ENCODE measurements at regions not wholly inside any gene's neighbourhood (a gene's known extent, or its start where the extent isn't known, plus 50 kb on each side); places are given as distances from the start of the nearest gene placed in this dataset.

DNA sequence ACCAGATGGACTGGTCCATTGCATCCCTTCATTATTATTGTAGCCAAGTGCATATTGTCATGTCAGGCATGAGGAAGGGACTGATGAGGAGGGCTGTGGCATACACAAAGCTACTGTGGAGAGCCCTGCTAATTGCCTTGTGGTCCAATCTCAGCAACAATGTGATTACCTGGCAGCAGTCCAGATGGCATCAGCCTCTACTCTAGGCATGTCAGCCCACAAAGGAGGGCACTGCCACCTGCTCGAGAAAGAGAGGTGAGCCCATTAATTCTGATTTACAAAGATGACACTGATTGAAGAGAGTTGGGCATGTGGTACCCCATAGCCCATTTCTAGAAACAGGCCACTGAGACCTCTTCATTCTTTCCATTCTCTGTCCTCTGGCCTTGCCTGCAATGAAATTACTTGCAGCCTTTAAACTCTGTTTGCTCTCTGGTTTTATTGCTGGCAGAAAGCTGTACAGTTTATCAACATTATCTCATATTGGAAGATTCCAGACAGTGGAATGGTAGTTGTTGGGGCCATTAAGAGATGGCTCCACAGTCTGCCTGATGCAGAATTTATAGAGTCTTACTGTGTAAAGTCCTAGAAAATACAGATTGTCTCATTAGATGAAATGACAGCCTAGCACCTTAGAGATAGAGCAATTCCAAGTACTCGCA lies 307.7 kb downstream of the ARPP21 start:
- DNase-seq (ENCODE audit: low read depth) = no peak

DNA sequence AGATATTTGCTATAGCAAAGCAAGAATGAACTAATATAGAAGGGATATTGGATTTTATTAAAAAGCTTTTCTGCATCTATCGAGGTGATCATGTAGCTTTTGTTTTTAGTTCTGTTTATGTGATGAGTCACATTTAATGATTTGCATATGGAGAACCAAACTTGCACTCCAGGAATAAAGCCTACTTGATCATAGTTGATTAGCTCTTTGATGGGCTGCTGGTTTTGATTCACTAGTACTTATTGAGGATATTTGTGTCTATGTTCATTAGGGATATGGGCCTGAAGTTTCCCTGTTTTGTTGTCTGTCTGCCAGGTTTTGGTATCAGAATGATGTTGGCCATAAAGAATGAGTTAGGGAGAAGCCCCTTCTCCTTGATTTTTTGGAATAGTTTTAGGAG lies 310.7 kb downstream of the ARPP21 start:
- DNase-seq (ENCODE audit: low read depth) = no peak

DNA sequence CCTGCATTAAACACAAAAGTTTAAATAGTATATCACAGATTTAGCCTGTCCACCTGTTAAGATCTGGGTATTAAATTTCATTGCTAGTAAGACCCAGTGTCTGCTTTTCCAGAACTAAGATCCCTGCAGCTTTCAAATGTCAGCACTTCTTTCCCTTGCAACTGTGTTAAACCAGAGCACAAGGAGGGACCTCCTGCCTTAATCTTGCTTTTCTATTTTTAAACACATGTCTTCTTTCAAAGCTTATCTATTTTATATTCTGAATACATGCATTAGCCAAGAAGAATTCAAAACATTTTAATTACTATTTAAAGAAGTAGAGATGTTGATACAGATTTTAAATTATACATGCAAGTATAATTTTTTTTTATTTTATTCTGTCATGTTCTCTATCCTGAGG lies 315.1 kb downstream of the ARPP21 start:
- DNase-seq (ENCODE audit: low read depth) = no peak

DNA sequence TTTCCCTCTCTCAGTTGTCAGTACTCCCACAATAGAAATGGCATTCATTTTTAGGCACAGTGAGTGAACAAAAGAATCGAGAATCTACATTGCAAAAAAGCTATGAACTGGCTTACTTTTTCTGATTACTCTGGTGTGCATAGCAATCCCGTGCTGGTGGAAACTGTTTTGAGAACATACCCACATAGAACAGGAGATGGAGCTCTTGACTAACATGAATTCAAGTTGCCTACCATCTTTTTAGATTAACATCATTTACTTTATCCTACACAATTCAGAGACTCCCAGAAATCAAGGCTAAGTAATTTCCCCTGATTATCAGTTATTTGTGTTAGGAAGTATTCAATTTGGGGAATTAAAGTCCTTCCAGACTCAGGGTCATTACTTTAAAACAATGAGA lies 326.6 kb downstream of the ARPP21 start:
- DNase-seq (ENCODE audit: low read depth) = no peak

DNA sequence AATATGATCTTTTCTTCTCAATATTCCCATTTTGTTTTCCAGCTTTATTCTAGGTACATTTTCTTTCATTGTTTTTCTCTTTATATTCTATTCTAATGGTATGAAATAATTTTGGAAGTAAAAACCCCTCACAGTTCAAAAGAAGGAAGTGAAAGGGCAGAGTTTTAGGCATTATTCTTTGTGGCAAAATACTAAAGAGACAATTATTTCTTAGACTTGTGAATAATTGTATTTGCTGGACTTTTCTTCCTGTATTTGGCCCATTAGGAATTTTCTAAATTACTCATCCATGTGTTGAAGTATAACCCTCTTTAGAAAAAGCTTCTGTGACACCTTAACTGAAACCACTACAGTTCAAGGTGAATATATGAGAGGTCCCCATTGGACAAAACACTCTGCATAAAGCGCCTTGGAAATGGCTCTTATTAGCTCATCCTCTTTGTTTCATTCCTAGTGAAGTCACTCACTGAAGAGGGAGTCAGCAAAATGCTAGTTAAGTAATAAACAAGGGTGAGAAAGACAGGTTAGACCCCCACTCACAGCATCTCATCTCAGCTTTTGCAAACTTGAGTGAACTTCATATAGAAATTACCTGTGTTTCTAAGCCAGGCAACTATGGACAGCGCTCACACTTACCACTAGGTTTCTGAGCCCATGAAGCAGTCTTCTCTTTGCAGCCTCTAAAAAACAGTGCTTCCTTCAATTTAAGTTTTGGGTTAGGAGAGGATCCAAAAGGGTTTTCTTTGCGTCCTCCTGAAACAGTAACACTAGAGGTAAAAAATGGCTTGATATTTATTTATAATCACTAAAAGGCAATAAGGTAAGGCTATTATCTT lies 327.5 kb downstream of the ARPP21 start:
- no peak for DNase-seq (ENCODE audit: low read depth)

DNA sequence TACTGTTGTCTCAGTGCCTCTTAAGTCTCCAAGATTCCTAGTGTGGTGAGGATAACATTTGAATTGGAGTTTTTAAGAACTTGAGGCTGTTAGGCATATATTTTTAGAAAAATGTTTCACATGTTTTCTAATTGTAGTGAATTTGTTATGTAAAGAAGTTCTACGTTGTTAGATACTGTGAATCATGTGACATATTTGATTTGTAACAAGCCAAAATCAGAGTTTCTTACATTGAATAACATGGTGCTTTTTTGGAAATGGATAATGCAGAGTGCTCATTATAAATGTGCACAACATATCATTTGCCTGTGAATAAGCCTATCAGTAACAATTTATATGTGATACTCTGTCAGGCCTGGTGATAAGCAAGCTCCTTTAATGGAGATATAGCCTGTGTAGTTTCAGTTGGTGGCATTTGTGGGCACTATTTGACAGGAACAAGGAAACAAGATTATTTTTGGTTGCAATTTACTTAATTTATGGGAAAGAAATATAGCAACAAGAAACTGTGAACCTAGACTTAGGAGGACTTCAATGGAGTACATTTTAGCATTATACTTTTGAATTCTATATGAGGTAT lies 328.8 kb downstream of the ARPP21 start:
- no peak for DNase-seq (ENCODE audit: low read depth)

DNA sequence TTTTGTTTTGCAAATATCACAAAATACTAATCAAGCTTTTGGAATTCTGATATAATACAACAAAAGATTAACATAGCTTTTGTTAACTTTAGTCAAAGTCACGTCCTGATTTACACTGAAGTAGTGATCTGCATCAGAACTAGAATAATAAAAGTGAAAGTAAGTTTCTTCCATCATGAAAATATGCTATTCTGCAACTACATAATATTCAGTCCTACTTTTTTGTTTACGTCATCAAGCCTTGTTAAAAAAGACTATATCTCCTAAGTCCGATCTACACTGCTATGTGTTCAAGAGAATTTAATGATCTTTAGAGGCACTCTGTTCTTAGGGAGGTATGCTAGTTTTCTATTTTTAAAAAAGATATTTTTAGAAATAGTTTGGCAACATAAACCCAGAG lies 330.1 kb downstream of the ARPP21 start:
- DNase-seq (ENCODE audit: low read depth) = no peak

DNA sequence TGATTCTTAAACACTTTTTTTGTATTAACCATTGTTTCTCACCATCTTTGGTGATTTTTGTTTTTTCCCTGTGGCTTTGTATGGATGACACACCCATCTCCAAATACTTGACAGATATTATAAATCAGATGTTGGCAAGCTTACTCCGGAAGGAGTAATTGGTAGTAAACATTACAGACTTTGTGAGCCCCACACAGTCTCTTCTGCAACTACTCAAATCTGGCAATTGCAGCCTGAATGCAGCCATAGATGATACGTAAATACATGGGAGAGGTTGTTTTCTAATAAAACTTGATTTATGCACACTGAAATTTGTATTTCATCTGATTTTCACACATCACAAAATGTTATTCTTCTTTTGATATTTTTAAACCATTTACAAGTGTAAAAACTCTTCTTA lies 331.5 kb downstream of the ARPP21 start:
- DNase-seq (ENCODE audit: low read depth) = no peak

DNA sequence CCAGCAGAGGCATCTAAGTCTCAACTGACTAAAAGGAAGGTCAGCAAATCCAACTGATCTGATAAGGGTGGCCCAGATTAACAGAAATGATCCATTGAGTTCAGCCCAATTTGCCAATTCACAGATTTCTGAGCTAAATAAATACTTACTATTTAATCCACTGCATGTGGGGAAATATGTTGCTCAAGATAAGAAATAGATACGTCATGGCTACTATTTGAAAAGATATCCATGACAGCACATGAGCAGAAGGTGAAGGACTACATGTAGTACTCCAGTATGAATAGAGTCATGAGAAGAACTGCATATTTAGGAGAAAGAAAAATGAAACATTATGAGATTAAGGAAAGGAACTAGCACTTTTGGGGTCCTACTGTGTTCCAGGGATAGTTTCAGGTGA lies 332.4 kb downstream of the ARPP21 start:
- no peak for DNase-seq (ENCODE audit: low read depth)

DNA sequence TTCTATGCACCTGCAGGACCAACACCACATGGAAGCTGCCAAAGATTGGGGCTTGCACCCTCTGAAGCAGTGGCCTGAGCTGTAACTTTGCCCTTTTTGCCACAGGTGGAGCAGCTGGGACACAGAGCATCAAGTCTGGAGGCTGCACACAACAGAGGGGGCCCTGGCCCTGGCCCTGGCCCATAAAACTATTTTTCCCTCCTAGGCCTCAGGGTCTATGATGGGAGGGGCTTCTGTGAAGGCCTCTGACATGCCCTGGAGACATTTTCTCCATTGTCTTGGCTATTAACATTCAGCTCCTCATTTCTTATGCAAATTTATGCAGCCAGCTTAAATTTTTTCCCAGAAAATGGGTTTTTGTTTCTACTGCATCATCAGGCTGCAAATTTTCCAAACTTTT lies 335.5 kb downstream of the ARPP21 start:
- DNase-seq (ENCODE audit: low read depth) = no peak

DNA sequence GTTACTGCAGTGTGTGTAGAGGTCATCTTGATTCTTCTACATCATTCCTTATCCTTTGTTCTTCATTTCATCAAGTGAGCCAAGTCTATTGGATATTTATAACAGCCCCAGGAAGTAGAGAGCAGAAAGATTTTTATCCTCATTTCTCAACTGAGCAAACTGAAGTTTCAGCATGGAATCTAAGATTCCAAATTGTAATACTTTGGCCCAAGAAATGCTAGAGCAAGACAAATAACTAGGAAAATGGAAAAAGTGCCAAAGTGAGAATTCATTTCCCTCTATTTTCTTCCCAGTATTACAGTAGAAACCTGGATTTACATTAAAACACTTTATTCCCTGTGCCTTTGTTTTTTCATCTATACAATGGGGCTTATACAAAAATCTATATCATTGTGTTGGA lies 346.8 kb downstream of the ARPP21 start:
- DNase-seq (ENCODE audit: low read depth) = no peak

DNA sequence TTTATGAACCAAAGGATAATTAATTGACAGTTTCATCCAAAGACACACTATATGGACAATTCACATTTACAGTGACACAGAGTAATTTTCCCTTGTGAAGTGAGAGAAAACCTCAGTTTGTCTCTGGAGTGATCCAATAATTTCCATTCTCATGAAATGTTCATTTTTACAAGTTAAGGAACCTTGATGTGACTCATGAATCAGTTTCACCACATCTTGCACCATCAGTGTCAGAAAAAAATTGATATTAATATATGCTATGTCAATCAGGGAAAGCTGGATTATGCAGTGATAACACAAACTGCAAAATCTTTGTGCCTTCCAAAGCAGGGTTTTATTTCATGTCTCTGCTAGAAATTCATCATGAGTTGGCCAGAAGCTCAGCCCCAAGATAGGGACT lies 348.1 kb downstream of the ARPP21 start:
- DNase-seq (ENCODE audit: low read depth) = no peak

DNA sequence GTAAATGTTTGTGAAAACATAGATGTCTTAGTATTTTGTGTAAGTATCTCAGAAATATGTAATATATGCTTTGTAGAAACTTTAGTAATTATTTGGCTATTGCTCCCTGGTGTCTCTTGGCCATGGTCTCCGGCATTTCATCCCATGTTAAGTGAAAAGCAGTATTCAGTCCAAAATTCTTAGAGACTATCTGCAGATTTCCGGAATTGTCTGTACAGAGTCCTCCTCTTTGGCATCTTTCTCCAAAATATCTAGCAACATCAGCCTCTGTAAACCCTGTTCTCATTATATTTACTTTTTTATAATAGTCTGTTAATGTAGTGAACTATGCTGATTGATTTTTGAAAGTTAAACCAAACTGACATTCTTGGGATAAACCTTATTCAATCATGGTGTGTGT lies 352.7 kb downstream of the ARPP21 start:
- no peak for DNase-seq (ENCODE audit: low read depth)

DNA sequence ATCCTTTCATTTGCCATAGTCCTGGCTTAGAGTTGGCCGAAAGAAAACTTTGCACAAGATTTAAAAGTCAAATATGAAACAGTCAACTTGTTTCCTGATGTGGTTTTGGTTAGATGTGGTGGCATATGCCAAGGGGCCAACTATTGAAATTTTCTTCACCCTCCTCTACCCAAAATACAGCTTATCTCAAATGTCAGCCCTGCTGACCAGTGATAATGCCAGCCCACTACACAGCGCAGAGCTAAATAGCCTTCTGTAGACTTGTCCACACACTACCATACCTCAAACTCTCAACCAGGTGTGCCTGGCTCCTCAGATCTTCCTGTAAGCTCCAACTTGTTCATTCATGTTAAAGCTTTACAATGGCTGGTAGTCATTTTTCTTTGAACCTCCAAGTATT lies 368.5 kb upstream of the STAC start:
- DNase-seq (ENCODE audit: low read depth) = no peak

DNA sequence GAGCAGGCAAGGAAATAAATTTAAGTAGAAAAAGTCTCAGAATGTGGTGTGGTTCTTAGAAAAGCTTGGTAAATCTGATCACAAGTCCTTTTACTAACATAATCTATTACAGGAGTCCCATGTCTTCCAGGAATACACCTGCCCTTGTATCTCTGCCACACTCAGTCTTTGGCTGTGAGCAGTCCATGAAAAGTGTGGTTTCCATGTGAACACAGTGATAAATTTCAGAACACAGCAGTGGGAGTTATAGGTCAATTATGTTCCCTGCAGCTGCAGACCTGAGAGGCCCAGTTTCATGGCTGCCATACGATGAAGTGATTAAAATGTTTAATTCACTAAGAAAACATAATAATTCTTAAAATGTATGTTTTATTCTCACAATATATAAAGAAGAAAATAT lies 366.9 kb upstream of the STAC start:
- DNase-seq (ENCODE audit: low read depth) = no peak

DNA sequence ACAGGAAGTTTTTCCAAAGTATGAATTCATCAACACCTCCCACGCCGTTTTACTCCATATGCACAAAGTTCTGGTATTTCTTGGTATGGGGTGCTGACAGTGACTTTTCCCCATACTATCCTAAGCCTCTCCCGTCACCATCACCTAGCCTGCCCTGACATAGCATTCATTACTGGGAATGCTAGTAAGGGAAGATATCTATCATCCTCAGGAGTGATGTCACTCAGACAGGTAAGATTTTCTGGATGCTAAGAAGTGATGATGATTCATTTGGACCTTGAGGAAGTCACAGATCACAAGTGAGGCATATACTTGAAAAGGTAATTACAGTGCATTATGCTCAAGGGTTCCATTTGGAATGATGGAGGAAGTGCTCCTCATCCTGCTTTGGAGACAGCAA lies 355.1 kb upstream of the STAC start:
- DNase-seq (ENCODE audit: low read depth) = no peak

DNA sequence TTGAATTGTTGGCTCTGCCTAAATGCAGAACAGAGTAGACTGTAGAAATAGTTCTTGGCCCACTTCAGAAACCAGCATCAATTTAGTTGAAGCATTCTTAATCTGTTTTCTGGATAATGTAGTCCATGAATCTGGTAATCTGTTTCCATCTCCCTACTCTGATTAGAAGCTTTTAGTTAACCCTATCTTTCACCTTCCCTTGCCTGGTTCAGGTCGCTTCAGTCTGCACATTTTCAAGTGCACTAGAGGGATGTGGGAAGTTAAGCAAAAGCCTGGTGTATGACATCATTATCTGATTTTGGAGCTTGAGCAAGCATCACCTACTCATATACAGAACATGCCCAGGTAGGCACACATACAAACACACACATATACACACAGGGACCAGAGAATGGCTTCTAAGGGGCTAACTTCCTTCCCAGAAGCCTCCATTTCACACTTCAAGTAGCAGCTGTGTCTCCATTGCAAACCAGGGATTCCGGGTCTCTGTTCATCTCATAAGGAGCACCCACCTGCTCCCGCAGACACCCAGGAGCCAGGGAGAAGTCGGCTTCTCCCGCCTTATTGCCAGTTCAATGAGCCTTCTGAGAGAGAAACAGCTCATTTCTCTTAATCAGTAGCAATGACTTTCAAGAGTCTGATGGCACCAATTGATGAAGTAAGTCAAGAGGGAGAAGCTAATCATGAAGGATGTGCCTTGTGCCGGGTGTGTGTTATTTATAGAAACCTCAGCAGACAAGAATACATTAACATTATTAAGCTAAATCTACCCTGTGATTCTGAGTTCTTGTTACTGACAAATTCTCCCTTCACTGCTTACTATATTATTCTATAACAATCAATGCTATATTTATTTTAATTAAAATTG lies 347.9 kb upstream of the STAC start:
- DNase-seq (ENCODE audit: low read depth) = no peak

DNA sequence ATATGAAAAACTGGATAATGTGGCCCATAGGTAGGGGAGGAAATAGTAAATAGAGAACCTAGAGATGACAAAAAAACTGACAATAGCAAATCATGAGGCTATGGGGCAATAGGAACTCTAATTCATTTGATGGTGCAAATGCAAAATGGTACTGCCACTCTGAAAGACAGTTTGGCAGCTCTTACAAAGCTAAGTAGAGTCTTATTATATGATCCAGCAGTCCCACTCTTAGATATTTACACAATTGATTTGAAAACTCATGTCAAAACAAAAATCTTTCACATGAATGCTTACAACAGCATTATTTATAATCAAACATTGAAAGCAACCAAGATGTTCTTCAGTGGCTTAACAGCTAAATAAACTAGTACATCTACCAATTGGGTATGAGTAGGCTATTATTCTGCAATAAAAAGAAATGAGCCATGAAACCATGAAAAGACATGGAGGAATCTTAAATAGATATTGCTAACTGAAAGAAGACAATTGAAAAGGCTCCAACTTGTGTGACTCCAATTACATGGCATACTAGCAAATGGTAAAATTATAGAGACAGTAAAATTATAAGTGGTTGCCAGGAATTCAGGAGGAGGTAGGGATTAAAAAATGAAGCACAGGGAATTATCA lies 321.8 kb upstream of the STAC start:
- DNase-seq (ENCODE audit: low read depth) = no peak

DNA sequence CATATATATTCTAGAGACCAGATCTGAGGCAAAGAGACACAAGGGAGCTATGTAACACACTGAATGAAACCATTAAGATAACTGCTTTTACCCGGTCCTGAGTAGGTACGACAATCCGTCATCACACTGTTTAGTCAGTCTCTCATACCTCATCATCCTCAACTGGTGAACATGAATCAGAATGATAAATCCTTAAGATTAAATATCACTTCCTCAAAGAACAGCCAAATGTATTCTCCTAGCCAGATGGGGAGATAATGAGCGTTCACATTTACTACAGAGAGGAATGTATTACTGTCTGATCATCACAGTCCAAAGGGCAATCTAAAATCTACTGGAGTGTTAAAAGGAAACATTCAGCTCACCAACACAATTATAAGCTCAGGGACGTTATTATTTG lies 319.4 kb upstream of the STAC start:
- DNase-seq (ENCODE audit: low read depth) = no peak

DNA sequence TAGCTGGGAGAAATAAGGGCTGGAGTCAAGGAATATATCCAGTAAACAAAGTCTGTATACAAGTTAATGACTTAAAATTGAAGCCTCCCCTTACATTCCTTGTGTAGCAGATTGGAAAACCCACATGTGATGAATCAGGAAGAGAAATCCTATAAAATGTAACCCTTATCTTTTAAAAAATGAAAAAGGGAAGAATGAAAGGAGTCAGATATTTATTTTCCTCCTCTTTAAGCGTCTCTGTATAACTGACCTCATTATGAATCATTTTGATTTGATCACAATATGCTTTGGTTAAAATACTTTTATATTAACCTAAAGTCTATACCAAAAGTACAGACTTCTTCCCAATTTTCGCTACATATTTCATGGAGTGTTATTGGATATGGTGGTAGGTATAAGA lies 316.3 kb upstream of the STAC start:
- DNase-seq (ENCODE audit: low read depth) = no peak

DNA sequence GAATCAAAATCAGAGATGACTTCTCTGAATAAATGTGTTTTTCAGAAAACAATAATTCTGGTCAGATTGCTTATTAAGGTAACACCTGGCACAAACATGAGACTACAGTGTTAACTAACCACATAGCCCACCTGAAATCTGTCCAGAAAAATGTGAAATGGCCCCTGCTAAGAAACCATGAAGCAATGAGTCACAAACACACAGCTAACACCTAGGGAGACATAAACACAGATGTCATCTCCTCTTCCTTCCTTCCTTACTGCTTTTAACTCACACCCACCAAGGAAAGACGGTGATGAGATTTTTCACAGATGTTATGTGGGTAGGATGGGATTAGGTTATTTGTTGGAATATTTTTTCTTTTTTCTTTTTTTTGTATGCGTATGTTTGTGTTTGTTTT lies 315.0 kb upstream of the STAC start:
- no peak for DNase-seq (ENCODE audit: low read depth)

DNA sequence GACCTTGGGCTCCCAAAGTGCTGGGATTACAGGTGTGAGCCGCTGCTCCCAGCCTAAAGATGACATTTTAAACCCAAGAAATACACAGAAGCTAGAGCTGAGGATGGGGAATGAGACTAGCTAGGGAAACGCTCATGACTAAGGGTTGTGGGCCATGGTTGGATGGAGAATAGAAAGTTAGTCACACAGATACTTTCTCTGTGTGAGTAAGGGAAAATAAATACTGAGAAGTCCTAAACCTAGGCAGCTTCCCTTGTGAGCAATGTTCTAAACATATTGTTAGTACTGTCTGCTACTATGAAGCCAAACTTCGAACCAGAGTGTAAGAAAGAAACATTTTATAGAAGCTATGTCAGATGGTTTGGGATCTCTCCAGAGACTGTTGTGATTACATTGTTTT lies 304.8 kb upstream of the STAC start:
- no peak for DNase-seq (ENCODE audit: low read depth)
